ENCODE measurements at regions not wholly inside any gene's neighbourhood (a gene's known extent, or its start where the extent isn't known, plus 50 kb on each side); places are given as distances from the start of the nearest gene placed in this dataset.

DNA sequence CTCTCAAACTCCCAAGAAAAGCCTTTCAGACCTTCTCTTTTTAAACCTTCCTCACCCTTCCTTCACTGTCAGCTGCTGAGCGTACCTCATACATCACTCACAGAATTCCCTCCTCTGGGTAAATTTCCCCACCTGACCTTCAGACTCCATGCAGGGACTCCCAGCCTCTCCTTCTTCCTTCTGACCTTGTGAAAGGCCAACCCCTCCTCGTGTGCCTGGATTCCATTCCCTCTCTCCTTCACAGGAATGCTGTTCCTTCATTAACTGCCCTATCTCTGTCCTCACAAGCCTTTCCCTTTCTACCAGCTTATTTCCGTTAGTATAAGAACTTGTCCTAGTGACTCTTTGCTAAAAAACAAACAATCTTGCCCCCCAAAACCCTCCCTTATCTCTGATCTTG, 69.7 kb upstream of the MME start:
- CTCF ChIA-PET = no interaction called here
- TF ChIP-seq CTCF (IDR thresholded peaks at IDR 0.05; ENCODE audit: low read depth, low read length) = no peak
- H3K9me3 ChIP-seq (ENCODE audit: control insufficient read depth, insufficient read depth, low read length) = no peaks in the 10 kb centered on the region
- H3K4me3 ChIP-seq (ENCODE audit: low read depth, low read length) = no peak overlapping the region
- POLR2A ChIA-PET = no interaction called here
- H3K27ac ChIP-seq (ENCODE audit: low read depth, low read length) = no peak overlapping the region
- no peaks in the 10 kb centered on the region for H3K27me3 ChIP-seq (ENCODE audit: control insufficient read depth, insufficient read depth, low read length)
- no peak for DNase-seq (ENCODE audit: low read depth, low spot score)

GRCh38 chr3:155009217-155009616, 70.9 kb upstream of the MME start:
- no peak overlapping the region for H3K4me3 ChIP-seq (ENCODE audit: low read depth, low read length)
- TF ChIP-seq CTCF (IDR thresholded peaks at IDR 0.05; ENCODE audit: low read depth, low read length) = no peak
- no peak for DNase-seq (ENCODE audit: low read depth, low spot score)
- CTCF ChIA-PET = interaction anchor here (1.1 kb wide), 1 partner anchor 12 kb away, joined by 4 read pairs; no protein-coding TSS in a partner anchor
- H3K27me3 ChIP-seq (ENCODE audit: control insufficient read depth, insufficient read depth, low read length) = no peaks in the 10 kb centered on the region
- POLR2A ChIA-PET = no interaction called here
- no peaks in the 10 kb centered on the region; the same call in 1 of the 2 replicates for H3K9me3 ChIP-seq (ENCODE audit: control insufficient read depth, insufficient read depth, low read length)
- no peak overlapping the region for H3K27ac ChIP-seq (ENCODE audit: low read depth, low read length)

GRCh38 chr3:155007729-155008128, 72.4 kb upstream of the MME start:
- POLR2A ChIA-PET = no interaction called here
- Histone ChIP-seq H3K9me3 (ENCODE audit: control insufficient read depth, insufficient read depth, low read length) (no peaks in the 10 kb centered on the region; the same call in 1 of the 2 replicates), H3K27me3 (ENCODE audit: control insufficient read depth, insufficient read depth, low read length) (no peaks in the 10 kb centered on the region), H3K27ac (ENCODE audit: low read depth, low read length) (no peak overlapping the region), H3K4me3 (ENCODE audit: low read depth, low read length) (no peak overlapping the region)
- CTCF ChIA-PET = no interaction called here
- TF ChIP-seq CTCF (IDR thresholded peaks at IDR 0.05; ENCODE audit: low read depth, low read length) = no peak
- DNase-seq (ENCODE audit: low read depth, low spot score) = no peak

- no peak for TF ChIP-seq CTCF (IDR thresholded peaks at IDR 0.05; ENCODE audit: low read depth, low read length)
These were observed 78.7 kb upstream of the MME start for GRCh38 chr3:155001289-155002010.

GRCh38 chr3:154992655-154993054, 87.5 kb upstream of the MME start:
- DNase-seq (ENCODE audit: low read depth, low spot score) = no peak
- Histone ChIP-seq H3K27ac (ENCODE audit: low read depth, low read length) (no peak overlapping the region), H3K27me3 (ENCODE audit: control insufficient read depth, insufficient read depth, low read length) (no peaks in the 10 kb centered on the region), H3K9me3 (ENCODE audit: control insufficient read depth, insufficient read depth, low read length) (no peaks in the 10 kb centered on the region), H3K4me3 (ENCODE audit: low read depth, low read length) (no peak overlapping the region)
- POLR2A ChIA-PET = no interaction called here
- no peak for TF ChIP-seq CTCF (IDR thresholded peaks at IDR 0.05; ENCODE audit: low read depth, low read length)
- CTCF ChIA-PET = no interaction called here

More at GRCh38 chr3:155001289-155002010, 78.7 kb upstream of the MME start:
- Histone ChIP-seq H3K4me3 (ENCODE audit: low read depth, low read length) (no peak overlapping the region), H3K27ac (ENCODE audit: low read depth, low read length) (no peak overlapping the region), H3K9me3 (ENCODE audit: control insufficient read depth, insufficient read depth, low read length) (no peaks in the 10 kb centered on the region; the same call in 1 of the 2 replicates), H3K27me3 (ENCODE audit: control insufficient read depth, insufficient read depth, low read length) (no peaks in the 10 kb centered on the region)
- CTCF ChIA-PET = interaction anchor here (0.5 to 0.9 kb wide), 2 partner anchors 46 to 185 kb away, joined by 3 to 4 read pairs; no protein-coding TSS in a partner anchor
- POLR2A ChIA-PET = no interaction called here
- no peak for DNase-seq (ENCODE audit: low read depth, low spot score)
